Mammary epithelial cell (primary cell): ENCODE measurements at regions not wholly inside any gene's neighbourhood (a gene's known extent, or its start where the extent isn't known, plus 50 kb on each side); places are given as distances from the start of the nearest gene placed in this dataset.

ENCODE experiments used
- CTCF ChIP-seq, 2 donors: IDR thresholded peaks in 1 of 2; conservative IDR thresholded peaks in 1 of 2; 2 replicates each; pipeline ENCODE4 v1.5.1; 2011 to 2012; ENCODE audit warnings: inconsistent platforms in 2 of 2, low read length in 2 of 2, mild to moderate bottlenecking in 2 of 2, control low read depth in 1 of 2, low read depth in 1 of 2; ENCODE audit not compliant: insufficient read depth in 1 of 2; ENCODE audit errors: extremely low read depth in 1 of 2
- EZH2 ChIP-seq: IDR thresholded peaks from 2 replicates; pipeline ENCODE4 v1.6.1; 2012; ENCODE audit warnings: low read length, inconsistent platforms, borderline replicate concordance

- no peak for TF ChIP-seq CTCF (conservative IDR thresholded peaks at IDR 0.05 in 1 of 2, IDR thresholded peaks at IDR 0.05 in 1 of 2; ENCODE audit: extremely low read depth in 1 of 2, insufficient read depth in 1 of 2, low read depth in 1 of 2, low read length in 2 of 2)
- no peak for TF ChIP-seq EZH2
Measured at GRCh38 chr6:131348572-131348971, 213.3 kb downstream of the AKAP7 start.
